ENCODE measurements at regions not wholly inside any gene's neighbourhood (a gene's known extent, or its start where the extent isn't known, plus 50 kb on each side); places are given as distances from the start of the nearest gene placed in this dataset.

DNA sequence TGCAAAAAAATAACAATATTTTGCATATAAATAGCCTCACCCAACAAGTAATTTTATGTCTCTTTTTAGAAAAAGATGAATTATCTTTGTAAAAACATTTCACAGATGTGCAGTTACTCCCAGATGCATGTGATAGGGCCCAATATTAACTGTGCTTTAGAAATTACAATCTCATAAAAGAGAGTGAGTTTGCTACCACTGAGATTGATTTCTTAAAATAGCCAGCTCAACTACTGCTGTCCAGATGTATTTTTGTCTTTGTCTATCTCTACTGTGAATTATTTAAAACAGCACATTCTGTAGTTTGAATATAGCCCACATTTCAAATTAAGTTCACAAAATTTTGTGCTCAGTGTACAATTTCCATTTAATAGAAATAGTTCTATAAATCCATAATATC, 177.0 kb upstream of the TTC29 start:
- no peak overlapping the region for H2AK5ac ChIP-seq (ENCODE audit: low read depth, low read length)
- no peak overlapping the region for H3K23ac ChIP-seq (ENCODE audit: insufficient read length)
- H3K27me3 ChIP-seq (replicated peaks in 1 of 4; ENCODE audit: control insufficient read depth in 3 of 4, extremely low read depth in 1 of 4, insufficient read depth in 3 of 4, low read length in 3 of 4) = no peaks in the 10 kb centered on the region
- H3K79me1 ChIP-seq (ENCODE audit: low read depth, low read length) = no peaks in the 10 kb centered on the region
- H2BK20ac ChIP-seq (ENCODE audit: low read length) = no peak overlapping the region
- no peaks in the 10 kb centered on the region for H3K79me2 ChIP-seq (ENCODE audit: control insufficient read depth in 1 of 2, insufficient read depth in 2 of 2, low read length in 2 of 2)
- H2BK15ac ChIP-seq (ENCODE audit: low read length) = no peak overlapping the region
- H3K23me2 ChIP-seq (ENCODE audit: low read depth, low read length) = no peaks in the 10 kb centered on the region
- no peaks in the 10 kb centered on the region for H3K4me1 ChIP-seq (replicated peaks in 1 of 4; ENCODE audit: control insufficient read depth in 3 of 4, insufficient read depth in 4 of 4, low read length in 3 of 4)
- DNase-seq (ENCODE audit: low read depth in 1 of 2, low spot score in 2 of 2) = no peak
- H4K20me1 ChIP-seq (replicated peaks in 1 of 2; ENCODE audit: control insufficient read depth in 1 of 2, insufficient read depth in 2 of 2, low read length in 2 of 2) = no peaks in the 10 kb centered on the region
- H3K14ac ChIP-seq (ENCODE audit: insufficient read length) = no peak overlapping the region
- H3K9ac ChIP-seq (replicated peaks in 1 of 4; ENCODE audit: extremely low read depth in 1 of 4, low read depth in 3 of 4, low read length in 3 of 4) = no peak overlapping the region
- ChIA-PET CTCF (ENCODE audit: partially characterized antibody) (interaction anchor here (1.2 kb wide), 1 partner anchor 104 kb away, joined by 4 read pairs; no protein-coding TSS in a partner anchor), POLR2A (ENCODE audit: partially characterized antibody) (no interaction called here)
- no peak overlapping the region for H2BK120ac ChIP-seq (replicated peaks; ENCODE audit: low read depth, low read length)
- TF ChIP-seq POLR2AphosphoS5 (IDR thresholded peaks at IDR 0.05; ENCODE audit: low read depth, low read length) = no peak
- TF ChIP-seq CBX8 (IDR thresholded peaks at IDR 0.05; ENCODE audit: borderline replicate concordance, low read depth, low read length) = no peak
- TF ChIP-seq GABPA (IDR thresholded peaks at IDR 0.05; ENCODE audit: borderline replicate concordance, insufficient read depth, low read length) = no peak
- no peak overlapping the region for H4K8ac ChIP-seq (ENCODE audit: extremely low read depth, insufficient read depth, low read length)
- H3K4ac ChIP-seq (replicated peaks; ENCODE audit: insufficient read length, low read depth, low read length) = no peak overlapping the region
- no peak overlapping the region for H3K4me3 ChIP-seq (ENCODE audit: extremely low read depth in 1 of 4, insufficient read depth in 2 of 4, low read depth in 3 of 4, low read length in 4 of 4)
- H2BK5ac ChIP-seq (ENCODE audit: low read depth, low read length) = no peak overlapping the region
- H4K5ac ChIP-seq (ENCODE audit: insufficient read length, low read depth, low read length) = no peak overlapping the region
- no peak for FAIRE-seq
- no peak overlapping the region for H2AFZ ChIP-seq (ENCODE audit: low read length)
- no peak overlapping the region for H3K56ac ChIP-seq (replicated peaks; ENCODE audit: insufficient read length, low read depth, low read length)
- H4K91ac ChIP-seq (replicated peaks; ENCODE audit: insufficient read length, low read length) = no peak overlapping the region
- no peak overlapping the region for H2BK12ac ChIP-seq (ENCODE audit: low read depth, low read length)
- no peaks in the 10 kb centered on the region for H3K36me3 ChIP-seq (ENCODE audit: control insufficient read depth in 2 of 4, insufficient read depth in 4 of 4, low read length in 3 of 4)
- no peak overlapping the region for H3K4me2 ChIP-seq (ENCODE audit: insufficient read depth in 1 of 2, low read depth in 2 of 2, low read length in 2 of 2)
- no peak overlapping the region for H3K18ac ChIP-seq (ENCODE audit: extremely low read depth, low read length)
- no peak overlapping the region for H3K27ac ChIP-seq (ENCODE audit: low read depth, low read length)
- no peaks in the 10 kb centered on the region for H3K9me3 ChIP-seq (ENCODE audit: insufficient read depth in 2 of 2, low read depth in 1 of 2, low read length in 1 of 2)
